HG02943 (cell line): ENCODE measurements at regions not wholly inside any gene's neighbourhood (a gene's known extent, or its start where the extent isn't known, plus 50 kb on each side); places are given as distances from the start of the nearest gene placed in this dataset.

Source experiments
- ATAC-seq: cut with Tn5 transposase; IDR thresholded peaks from one replicate; pipeline ENCODE4 v1.9.1; 2021; ENCODE audit warnings: mild to moderate bottlenecking, low read depth, moderate library complexity; ENCODE audit not compliant: unreplicated experiment

GRCh38 chr13:85255978-85256377 lies 543.2 kb downstream of the SLITRK6 start:
- no peak for ATAC-seq

GRCh38 chr13:85254641-85255040 lies 544.6 kb downstream of the SLITRK6 start:
- ATAC-seq: no peak

DNA sequence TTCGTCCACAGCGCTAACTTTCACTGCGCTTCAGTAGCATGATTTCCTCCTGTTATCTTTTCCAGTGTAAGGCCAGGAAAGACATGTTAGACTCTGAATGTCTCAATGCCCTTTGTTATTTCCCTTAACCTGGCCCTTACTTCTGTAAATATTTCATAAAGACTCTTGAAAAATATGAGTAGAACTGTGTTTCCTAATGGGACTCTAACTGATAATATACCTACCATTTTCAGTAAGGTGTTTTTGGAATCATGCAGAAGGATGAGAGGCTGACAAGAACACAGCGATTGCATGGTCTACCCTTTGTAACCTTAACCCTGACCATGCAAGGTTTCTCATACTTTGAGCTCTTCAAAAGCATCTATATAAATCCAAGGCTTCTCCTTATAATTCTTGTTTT lies 550.1 kb downstream of the SLITRK6 start:
- no peak for ATAC-seq

DNA sequence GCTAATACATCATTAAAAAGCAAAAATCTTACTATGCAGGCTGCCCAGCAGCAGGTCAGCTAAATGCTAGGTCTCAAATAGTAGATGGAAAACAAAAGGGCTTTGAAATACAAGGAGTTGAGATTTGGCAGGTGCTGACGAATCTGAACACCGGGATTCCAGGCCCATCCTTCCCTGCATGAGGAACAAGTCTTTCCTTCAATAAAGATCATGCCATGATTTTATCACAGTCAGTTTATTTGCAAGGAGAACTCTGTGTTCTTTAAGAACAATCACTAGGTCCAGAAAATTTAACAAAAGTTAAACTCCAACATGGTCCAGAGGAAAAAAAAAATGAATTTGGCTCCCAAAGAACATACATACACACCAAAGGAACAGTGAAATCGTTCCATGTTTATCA lies 551.4 kb downstream of the SLITRK6 start:
- no peak for ATAC-seq

DNA sequence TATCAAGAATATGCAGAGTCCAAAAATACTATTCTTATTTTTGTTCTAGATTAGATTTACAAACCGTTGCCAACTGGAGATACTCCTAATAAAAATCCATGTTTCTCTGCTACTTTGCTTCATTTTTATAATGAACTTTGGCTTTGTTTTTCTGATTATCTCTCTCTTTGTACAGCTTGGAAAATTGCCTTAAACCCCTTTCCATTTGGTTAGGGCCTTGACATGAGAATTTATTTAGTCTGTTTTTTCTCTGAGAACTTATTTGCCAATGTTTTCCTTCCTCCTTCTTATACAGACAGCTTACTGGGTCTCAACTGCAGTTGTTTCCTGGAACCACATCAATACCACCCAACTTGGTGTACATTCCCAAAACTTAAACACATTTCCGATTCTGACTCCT lies 555.4 kb downstream of the SLITRK6 start:
- no peak for ATAC-seq

GRCh38 chr13:85241060-85241459 lies 558.2 kb downstream of the SLITRK6 start:
- ATAC-seq: no peak

DNA sequence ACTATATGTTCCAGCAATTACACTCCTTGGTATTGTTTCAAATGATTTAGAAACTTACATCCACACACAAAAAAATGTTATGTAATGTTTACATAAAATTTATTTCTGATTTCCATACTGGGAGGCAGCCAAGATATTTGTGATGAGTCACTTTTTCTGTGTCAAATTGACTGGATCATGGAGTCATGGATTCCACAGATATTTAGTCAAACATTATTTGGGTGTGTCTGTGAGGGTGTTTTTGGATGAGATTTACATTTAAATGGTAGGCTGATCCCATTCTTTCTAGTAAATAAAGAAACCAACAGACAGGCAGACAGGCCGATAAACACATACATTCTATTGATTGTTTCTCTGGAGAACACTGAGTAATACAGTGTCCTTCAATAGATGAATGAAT lies 562.8 kb downstream of the SLITRK6 start:
- no peak for ATAC-seq

DNA sequence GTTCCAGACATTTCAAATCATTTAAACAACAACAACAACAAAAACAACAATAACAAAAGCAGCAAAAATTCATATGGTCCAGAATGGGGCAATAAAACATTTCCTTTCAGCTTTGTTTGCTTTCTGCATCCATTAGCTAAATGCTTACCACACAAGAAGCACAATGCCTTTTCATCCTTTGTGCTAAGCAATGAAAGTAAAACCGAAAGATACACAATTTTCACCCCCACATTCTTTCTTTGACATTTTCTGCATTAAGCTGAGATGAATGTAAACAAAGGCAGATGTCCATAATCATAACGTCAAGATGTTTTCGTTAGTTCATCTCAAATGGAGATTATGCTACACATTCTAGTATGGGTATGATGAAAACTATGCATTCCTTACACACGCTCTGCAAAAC lies 568.5 kb downstream of the SLITRK6 start:
- no peak for ATAC-seq

GRCh38 chr13:85228692-85229091 lies 570.5 kb downstream of the SLITRK6 start:
- no peak for ATAC-seq

- ATAC-seq: no peak
These were observed 575.1 kb downstream of the SLITRK6 start for GRCh38 chr13:85223883-85224656.

GRCh38 chr13:85216576-85216975 lies 582.6 kb downstream of the SLITRK6 start:
- no peak for ATAC-seq

GRCh38 chr13:85212692-85213091 lies 586.5 kb downstream of the SLITRK6 start:
- ATAC-seq: no peak

- ATAC-seq: no peak
These were observed 594.4 kb downstream of the SLITRK6 start for GRCh38 chr13:85204668-85205344.

GRCh38 chr13:85197431-85197830 lies 601.8 kb downstream of the SLITRK6 start:
- ATAC-seq: no peak

DNA sequence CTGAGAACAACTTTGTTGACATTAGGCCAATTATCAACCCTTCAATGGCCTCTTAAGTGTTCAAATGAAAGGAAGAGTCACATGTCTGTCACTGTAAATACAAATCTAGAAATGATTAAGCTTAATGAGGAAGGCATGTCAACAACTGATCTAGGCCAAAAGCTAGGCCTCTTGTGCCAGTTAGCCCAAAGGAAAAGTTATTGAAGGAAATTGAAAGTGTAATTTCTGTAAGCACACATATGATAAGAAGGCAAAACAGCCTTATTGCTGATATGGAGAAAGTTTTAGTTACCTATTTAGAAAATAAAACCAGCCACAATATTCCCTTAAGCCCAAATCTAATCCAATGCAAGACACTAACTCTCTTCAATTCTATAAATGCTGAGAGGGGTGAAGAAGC lies 604.7 kb downstream of the SLITRK6 start:
- ATAC-seq: no peak

DNA sequence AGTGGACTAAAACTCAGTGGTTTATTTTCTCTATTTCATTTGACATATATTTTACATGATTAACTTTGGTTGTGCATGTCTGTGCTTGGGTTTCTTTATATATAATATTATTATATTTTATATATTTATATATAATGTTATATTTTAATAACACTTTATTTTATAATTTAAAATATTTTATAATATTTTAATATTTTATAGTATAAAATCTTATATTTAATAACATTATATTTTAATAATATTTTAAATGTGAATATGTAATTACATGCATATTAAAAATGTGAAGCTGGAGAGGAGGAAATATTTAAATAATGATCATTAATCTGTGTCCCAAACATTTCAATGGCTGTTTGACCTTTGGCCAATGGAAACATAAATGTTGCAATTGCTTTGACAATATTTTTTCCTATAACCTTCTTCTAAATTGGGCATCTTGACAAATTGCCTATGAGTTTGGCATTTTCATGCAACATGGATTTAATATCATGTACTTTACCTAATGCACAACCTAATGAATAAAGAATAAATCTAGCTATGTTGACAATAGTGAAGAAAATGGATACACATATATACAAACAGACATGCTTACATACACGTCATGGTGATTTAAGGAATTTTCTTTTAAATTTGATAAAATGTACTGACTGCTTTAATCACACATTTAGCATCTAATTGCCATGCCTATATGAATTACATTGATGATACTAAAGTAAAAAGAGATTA lies 607.1 kb downstream of the SLITRK6 start:
- ATAC-seq: no peak

- no peak for ATAC-seq
These were observed 612.7 kb downstream of the SLITRK6 start for GRCh38 chr13:85186356-85187045.

DNA sequence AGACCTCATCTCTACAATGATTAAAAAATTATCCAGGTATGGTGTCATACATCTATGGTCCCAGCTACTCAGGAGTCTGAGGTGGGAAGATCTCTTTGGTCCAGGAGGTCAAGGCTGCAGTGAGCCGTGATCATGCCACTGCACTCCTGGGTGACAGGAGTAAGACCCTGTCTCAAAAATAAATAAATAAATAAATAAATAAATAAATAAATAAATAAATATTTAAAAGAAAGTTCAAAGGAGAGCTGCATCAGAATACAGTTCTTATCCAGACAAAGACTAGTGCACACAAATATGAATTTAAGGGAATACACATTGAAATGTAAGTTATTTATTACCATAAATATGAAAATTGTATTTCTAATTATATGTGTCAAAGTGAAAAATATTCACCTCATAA lies 624.9 kb downstream of the SLITRK6 start:
- no peak for ATAC-seq

DNA sequence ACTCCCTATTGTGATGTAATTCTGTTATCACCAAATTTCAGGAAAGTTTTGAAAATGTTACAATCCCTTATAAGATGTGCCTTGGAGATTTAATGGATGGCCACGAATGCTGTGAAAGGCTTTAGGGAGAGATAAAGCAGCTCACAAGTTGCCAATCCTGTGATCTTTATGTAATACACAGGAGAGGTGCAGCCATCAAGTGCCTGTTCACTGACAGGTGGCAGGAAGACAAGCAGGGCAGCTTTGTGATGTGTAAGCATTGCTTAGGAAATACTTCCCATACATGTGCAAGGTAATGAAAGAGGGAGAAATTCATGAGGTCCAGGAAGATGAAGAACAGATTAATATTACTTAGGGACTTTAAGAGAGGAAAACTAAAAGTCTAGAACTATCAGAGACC lies 628.8 kb downstream of the SLITRK6 start:
- no peak for ATAC-seq

DNA sequence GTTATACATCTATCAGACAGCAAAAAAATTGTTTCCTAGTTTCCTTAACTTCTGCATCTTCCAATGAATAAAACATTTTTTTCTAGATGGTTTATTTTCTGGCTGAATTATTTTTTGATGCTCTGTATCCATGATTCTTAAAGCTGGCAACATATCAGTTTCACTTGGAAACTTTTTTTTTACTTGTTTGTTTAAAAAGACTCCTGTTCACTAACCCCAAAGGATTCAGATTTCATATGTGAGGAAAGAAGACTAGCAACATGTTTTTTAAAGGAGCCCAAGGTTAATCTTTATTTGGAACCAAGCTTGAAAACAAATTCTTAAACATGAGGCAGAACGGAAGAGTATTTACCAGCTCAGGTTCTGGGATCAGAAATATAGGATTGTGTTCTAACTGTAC lies 632.3 kb downstream of the SLITRK6 start:
- no peak for ATAC-seq

GRCh38 chr13:85163063-85163462 lies 636.2 kb downstream of the SLITRK6 start:
- ATAC-seq: no peak
